Heart left ventricle (tissue), 16 donors: ENCODE measurements at regions not wholly inside any gene's neighbourhood (a gene's known extent, or its start where the extent isn't known, plus 50 kb on each side); places are given as distances from the start of the nearest gene placed in this dataset.
A peak's percentile ranks its signal among the peaks of the same experiment; 100 is the strongest.

Experiments
- ATAC-seq, 4 donors: fragments of 200-7000 bp; cut with Tn5 transposase; one replicate each; pipeline ENCODE4 v1.9.1; 2020 to 2022; ENCODE audit warnings: moderate library complexity in 4 of 4, mild to moderate bottlenecking in 3 of 4, moderate number of reproducible peaks in 1 of 4
- DNase-seq, 5 donors: peaks; one replicate each; pipeline ENCODE4 v3.0.0-alpha.2; 2020
- H3K27ac ChIP-seq, 12 donors: fragments of 200-600 bp; sonication (generic) in 4 of 12; one replicate each; pipeline versions ENCODE4 v1.5.0 to v1.8.0; 2016 to 2022; ENCODE audit warnings: mild to moderate bottlenecking in 2 of 12
- H3K27me3 ChIP-seq, 9 donors: fragments of 200-600 bp; sonication (generic) in 2 of 9; one replicate each; pipeline versions ENCODE4 v1.5.1 to v1.8.0; 2016 to 2022; ENCODE audit warnings: mild to moderate bottlenecking in 3 of 9
- H3K36me3 ChIP-seq, 9 donors: fragments of 200-600 bp; sonication (generic) in 2 of 9; one replicate each; pipeline versions ENCODE4 v1.5.0 to v1.8.0; 2018 to 2022; ENCODE audit warnings: mild to moderate bottlenecking in 2 of 9
- H3K4me1 ChIP-seq, 12 donors: fragments of 200-600 bp; sonication (generic) in 4 of 12; one replicate each; pipeline versions ENCODE4 v1.5.0 to v1.8.0; 2016 to 2022; ENCODE audit warnings: mild to moderate bottlenecking in 3 of 12
- H3K4me3 ChIP-seq, 12 donors: fragments of 200-600 bp; sonication (generic) in 4 of 12; one replicate each; pipeline versions ENCODE4 v1.5.0 to v1.8.0; 2017 to 2022; ENCODE audit warnings: mild to moderate bottlenecking in 9 of 12, moderate library complexity in 4 of 12
- H3K9me3 ChIP-seq, 12 donors: fragments of 200-600 bp; sonication (generic) in 4 of 12; one replicate each; pipeline versions ENCODE4 v1.5.0 to v1.8.0; 2016 to 2022; ENCODE audit warnings: mild to moderate bottlenecking in 1 of 12
- POLR2A ChIP-seq, 2 donors: fragments of 450-650 bp; IDR thresholded peaks; one replicate each; pipeline ENCODE4 v1.6.1; 2017; ENCODE audit warnings: antibody characterized with exemption in 2 of 2, mild to moderate bottlenecking in 2 of 2, moderate library complexity in 2 of 2
- WGBS, 4 donors: extraction: QIAGEN DNeasy Blood & Tissue Kit in 2 of 4; methylation state at CpG; one replicate each; pipeline versions ENCODE4 v1.1.5 to v1.1.7; 2013 to 2018; 5-methylcytosine and 5-hydroxymethylcytosine counted together
- intact Hi-C, 10 donors: fragments of 100-400 bp; cut with DNase I; formaldehyde crosslinking; loops; one replicate each; pipeline versions ENCODE4 v1.11.1 to v1.14.2; 2022
- TF ChIP-seq, protein P1 (sequence below), 12 donors: fragments of 200-600 bp; sonication (generic) in 4 of 12; IDR thresholded peaks; one replicate each; pipeline versions ENCODE4 v1.5.0 to v1.8.0; 2018 to 2022; ENCODE audit warnings: antibody characterized with exemption in 12 of 12, mild to moderate bottlenecking in 5 of 12
- donor health status: ischemic (EF 13 %, LVEDD 7.1; RV severe dilation, severe dysfunction).
- donor health status: healthy with polysubstance abuse.
- donor health status: DM: no; HTN: yes; CAD: no.
- donor health status: DM: no; HTN: no; CAD: no.
- donor health status: ischemic (EF 25% LVEDD 6.9; RV normal size, moderate dysfunction).
- donor health status: ischemic (EF 25% LVEDD 5.7; RV mildly dilated, moderate dysfunction).
- donor health status: healthy.
- donor health status: DM: yes; HTN: yes; CAD: no.
- donor health status: ischemic (EF 35%, LVEDD 5.7; RV mildly dilated, moderate dysfunction).
- donor health status: nonischemic (EF 11% LVEDD 7.7; RV severe dilation, severe dysfunction).
- donor health status: DM: yes; HTN: yes; CAD: no.
- donor health status: PGD.
- donor health status: ischemic (EF 29% LVEDD 5.4; RV normal size, mild dysfunction).
- donor health status: nonischemic (EF 23%, LVEDD 6.1; RV moderate dilation, normal function).

DNA sequence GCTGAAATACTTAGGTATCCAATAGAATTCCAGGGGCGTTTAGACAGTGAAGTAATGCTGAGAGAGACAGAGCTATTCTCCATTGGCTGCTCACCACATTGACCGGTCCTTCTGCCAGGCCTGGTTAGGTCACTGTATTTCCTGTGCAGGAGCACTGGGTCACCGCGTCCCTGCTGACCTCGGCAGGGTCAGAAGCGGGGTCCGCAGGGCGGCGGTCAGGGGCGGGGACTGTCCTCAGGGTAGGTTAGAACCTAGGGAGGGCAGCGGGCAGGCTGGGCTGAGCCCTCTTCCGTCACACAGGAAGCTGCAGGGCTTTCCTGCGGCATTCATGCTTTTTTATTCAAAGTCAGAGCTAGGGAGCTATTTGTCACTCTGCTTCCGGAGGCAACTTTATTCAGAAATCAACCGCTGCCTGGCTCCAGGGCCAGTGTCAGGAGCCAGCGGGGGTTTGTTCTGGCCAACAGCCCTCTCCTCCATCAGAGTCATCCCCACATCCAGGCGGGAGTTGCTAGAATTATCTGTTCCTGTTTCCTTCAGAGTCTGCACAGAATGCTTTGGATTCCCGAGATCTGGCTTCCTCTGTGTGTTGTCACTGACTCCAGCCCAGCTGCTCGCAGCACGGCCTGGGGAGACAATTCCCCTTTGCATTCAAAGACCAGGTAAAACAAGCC is 81.2 kb upstream of the WASF3 start:
- no peaks in the 10 kb centered on the region for H3K9me3 ChIP-seq
- H3K4me1 ChIP-seq, result peaks cover 0 to 29% (median 2%) of the 10 kb centered on the region in 12 donors
- intact Hi-C loops, result loop anchor here in 1 of 10 donors (10.0 kb wide), 1 partner anchor 221 kb away; the partner anchor contains the start of gene CDK8
- TF ChIP-seq POLR2A (IDR thresholded peaks at IDR 0.05), result no peak
- TF ChIP-seq, protein P1, sequence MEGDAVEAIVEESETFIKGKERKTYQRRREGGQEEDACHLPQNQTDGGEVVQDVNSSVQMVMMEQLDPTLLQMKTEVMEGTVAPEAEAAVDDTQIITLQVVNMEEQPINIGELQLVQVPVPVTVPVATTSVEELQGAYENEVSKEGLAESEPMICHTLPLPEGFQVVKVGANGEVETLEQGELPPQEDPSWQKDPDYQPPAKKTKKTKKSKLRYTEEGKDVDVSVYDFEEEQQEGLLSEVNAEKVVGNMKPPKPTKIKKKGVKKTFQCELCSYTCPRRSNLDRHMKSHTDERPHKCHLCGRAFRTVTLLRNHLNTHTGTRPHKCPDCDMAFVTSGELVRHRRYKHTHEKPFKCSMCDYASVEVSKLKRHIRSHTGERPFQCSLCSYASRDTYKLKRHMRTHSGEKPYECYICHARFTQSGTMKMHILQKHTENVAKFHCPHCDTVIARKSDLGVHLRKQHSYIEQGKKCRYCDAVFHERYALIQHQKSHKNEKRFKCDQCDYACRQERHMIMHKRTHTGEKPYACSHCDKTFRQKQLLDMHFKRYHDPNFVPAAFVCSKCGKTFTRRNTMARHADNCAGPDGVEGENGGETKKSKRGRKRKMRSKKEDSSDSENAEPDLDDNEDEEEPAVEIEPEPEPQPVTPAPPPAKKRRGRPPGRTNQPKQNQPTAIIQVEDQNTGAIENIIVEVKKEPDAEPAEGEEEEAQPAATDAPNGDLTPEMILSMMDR (IDR thresholded peaks at IDR 0.05), result no peak
- peak; percentile 72 to 86 (median 84) for ATAC-seq
- peak in 4 of 5 donors; percentile 39 to 63 (median 57) for DNase-seq
- no peaks in the 10 kb centered on the region for H3K36me3 ChIP-seq
- H3K27ac ChIP-seq, result peak overlapping the region in 9 of 12 donors; percentile 56 to 81 (median 70)
- 6% methylated on average over 20 of the region's 20 CpGs; no CpG with 5 or more reads in 2 of the 4 donors for WGBS, 4 donors
- no peaks in the 10 kb centered on the region for H3K27me3 ChIP-seq
- H3K4me3 ChIP-seq, result peak overlapping the region in 8 of 12 donors; percentile 9 to 49 (median 41)

GRCh38 chr13:26476782-26477142 is 80.7 kb upstream of the WASF3 start:
- H3K36me3 ChIP-seq, result no peaks in the 10 kb centered on the region
- 28 to 32% methylated on average over 3 of the region's 3 CpGs; no CpG with 5 or more reads in 2 of the 4 donors for whole genome bisulfite sequencing, 4 donors
- no peaks in the 10 kb centered on the region for H3K9me3 ChIP-seq
- intact Hi-C loops, result loop anchor here in 1 of 10 donors (10.0 kb wide), 1 partner anchor 222 kb away; the partner anchor contains the start of gene CDK8
- no peaks in the 10 kb centered on the region for H3K27me3 ChIP-seq
- H3K4me1 ChIP-seq, result peaks cover 0 to 29% (median 2%) of the 10 kb centered on the region in 12 donors
- H3K27ac ChIP-seq, result peak overlapping the region in 9 of 12 donors; percentile 56 to 81 (median 70)
- TF ChIP-seq, protein P1 (IDR thresholded peaks at IDR 0.05), result no peak
- no peak for TF ChIP-seq POLR2A (IDR thresholded peaks at IDR 0.05)
- ATAC-seq, result peak; percentile 27 to 63 (median 52)
- no peak for DNase-seq
- peak overlapping the region in 6 of 12 donors; percentile 15 to 49 (median 42) for H3K4me3 ChIP-seq

DNA sequence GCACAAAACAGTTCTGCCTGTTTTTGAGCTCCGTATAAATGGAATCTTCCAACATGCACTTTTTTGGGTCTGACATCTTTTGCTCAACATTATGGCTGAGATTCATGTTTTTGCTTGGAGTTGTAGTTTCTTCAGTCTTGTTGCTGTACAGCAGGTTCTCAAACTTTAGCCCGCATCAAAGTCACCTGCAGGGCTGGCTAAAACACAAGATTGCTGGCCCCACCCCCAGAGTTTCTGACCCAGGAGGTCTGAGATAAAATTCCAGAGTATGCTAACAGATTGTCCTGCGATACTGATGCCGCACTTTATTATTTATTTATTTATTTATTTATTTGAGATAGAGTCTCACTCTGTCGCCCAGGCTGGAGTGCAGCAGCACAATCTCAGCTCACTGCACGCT is 79.8 kb upstream of the WASF3 start:
- no peak for DNase-seq
- Histone ChIP-seq H3K36me3 (no peaks in the 10 kb centered on the region), H3K4me3 (no peak overlapping the region), H3K4me1 (peaks cover 0 to 29% (median 4%) of the 10 kb centered on the region in 12 donors), H3K27ac (peak overlapping the region in 7 of 12 donors; percentile 17 to 81 (median 61)), H3K9me3 (no peaks in the 10 kb centered on the region), H3K27me3 (no peaks in the 10 kb centered on the region)
- intact Hi-C loops, result loop anchor here in 1 of 10 donors (10.0 kb wide), 1 partner anchor 223 kb away; the partner anchor contains the start of gene CDK8
- TF ChIP-seq, protein P1 (IDR thresholded peaks at IDR 0.05), result no peak
- TF ChIP-seq POLR2A (IDR thresholded peaks at IDR 0.05), result no peak
- 0 to 93% (median 92%) methylated on average over 1 to 6 of the region's 6 CpGs; no CpG with 5 or more reads in 1 of the 4 donors for WGBS, 4 donors
- no peak for ATAC-seq

DNA sequence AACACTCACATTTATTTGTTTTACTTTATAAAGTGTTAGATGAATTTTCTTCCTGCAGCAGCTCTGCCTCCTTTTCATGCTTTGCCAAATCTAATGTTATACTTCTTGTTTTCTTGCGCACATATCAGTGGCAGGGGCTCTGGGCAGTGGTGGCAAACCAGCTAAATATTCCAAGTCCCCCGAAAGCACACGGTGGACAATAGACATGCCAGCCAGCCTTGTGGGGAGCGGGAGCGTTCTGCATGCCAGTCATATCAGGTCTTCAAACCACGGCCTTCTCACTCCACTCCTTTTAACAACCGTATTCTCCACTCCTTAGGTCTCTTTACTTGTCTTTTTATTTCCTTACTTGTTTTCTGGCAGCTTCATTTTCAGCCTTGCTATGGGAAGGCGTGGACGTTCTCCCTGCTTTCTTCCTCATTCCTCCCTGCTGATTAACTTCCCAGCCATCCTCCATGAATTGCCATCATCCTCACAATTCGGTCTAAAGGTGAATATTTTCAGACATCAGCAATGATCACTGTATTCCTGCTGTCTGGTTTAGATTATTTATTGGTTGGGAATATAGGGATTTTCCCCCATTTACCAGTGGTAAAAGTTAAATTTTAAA is 77.1 kb upstream of the WASF3 start:
- ATAC-seq, result no peak
- intact Hi-C loops, result loop anchor here in 7 of 10 donors (5.0 to 10.0 kb wide), 6 partner anchors 214 to 444 kb away; partner anchors contain the start of gene CDK8 (in 2 of the 7)
- WGBS, 4 donors, result 64 to 70% (median 68%) methylated on average over 10 of the region's 10 CpGs
- H3K4me1 ChIP-seq, result peaks cover 0 to 24% (median 4%) of the 10 kb centered on the region in 12 donors
- H3K27ac ChIP-seq, result no peak overlapping the region
- TF ChIP-seq POLR2A (IDR thresholded peaks at IDR 0.05), result no peak
- TF ChIP-seq, protein P1 (IDR thresholded peaks at IDR 0.05), result no peak
- H3K27me3 ChIP-seq, result no peaks in the 10 kb centered on the region
- H3K36me3 ChIP-seq, result no peaks in the 10 kb centered on the region
- no peak for DNase-seq
- no peak overlapping the region for H3K4me3 ChIP-seq
- no peaks in the 10 kb centered on the region for H3K9me3 ChIP-seq
